ENCODE measurements at regions not wholly inside any gene's neighbourhood (a gene's known extent, or its start where the extent isn't known, plus 50 kb on each side); places are given as distances from the start of the nearest gene placed in this dataset.

DNA sequence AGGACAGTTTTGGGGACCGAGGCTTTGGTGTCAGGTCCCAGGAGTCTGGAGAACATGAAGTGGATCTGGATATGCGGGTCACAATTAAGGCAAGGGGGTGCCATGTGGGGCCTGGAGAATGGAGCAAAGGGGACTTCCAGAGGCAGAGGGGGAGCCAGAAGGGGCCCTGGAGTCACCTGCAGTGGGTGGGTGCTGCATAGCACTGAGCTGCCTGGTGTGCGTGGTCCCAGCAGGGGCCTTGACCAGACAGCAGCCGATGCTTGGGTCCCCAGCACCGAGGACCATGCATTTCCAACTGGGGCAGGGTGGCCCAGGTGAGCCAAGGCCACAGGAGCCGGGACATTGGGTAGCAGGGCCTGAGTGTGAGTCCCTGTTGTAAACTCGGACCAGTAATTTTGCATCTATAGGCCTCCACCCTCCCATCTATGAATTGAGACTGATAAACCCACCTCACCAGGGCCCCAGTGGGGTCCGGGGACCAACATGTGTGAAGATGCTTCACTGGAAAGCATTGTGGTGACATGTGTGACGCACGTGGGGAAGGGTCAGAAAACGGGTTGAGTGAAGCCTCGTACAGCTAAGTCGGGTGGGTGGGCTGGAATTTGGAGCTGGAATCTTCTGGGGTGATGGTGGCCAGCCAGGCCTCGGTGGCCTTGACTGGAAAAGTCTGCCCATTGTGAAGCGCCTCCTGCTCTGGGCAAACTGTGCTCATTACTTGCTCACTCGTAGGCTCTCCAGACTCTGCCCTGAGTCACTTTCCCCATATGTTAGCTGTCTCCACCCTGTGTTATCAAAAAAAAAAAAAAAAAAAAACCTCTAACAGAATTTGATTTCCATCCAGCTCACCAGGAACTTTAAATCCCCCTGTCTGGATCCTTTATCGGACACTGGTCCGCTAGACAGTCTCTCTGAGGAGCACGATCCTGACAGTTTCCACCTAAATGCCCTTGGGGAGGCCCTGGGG is 90.5 kb upstream of the ZNF469 start:
- DNase-seq (ENCODE audit: insufficient read length, low spot score) (no peak), FAIRE-seq (no peak)
- TF ChIP-seq POU2F2 (IDR thresholded peaks at IDR 0.05; ENCODE audit: low read depth, low read length) (no peak), POLR2A (IDR thresholded peaks at IDR 0.05; ENCODE audit: low read depth, low read length) (no peak), PAX5 (IDR thresholded peaks at IDR 0.05; ENCODE audit: insufficient read depth, low read length, severe bottlenecking) (no peak), POLR2AphosphoS5 (IDR thresholded peaks at IDR 0.05; ENCODE audit: low read depth, low read length) (no peak), SPI1 (IDR thresholded peaks at IDR 0.05; ENCODE audit: low read depth, low read length) (no peak), TAF1 (IDR thresholded peaks at IDR 0.05; ENCODE audit: low read depth, low read length) (no peak)

- DNase-seq (ENCODE audit: insufficient read length, low spot score) (no peak), FAIRE-seq (no peak)
- TF ChIP-seq POLR2AphosphoS5 (IDR thresholded peaks at IDR 0.05; ENCODE audit: low read depth, low read length), result no peak
- no peak for TF ChIP-seq POU2F2 (IDR thresholded peaks at IDR 0.05; ENCODE audit: low read depth, low read length)
- TF ChIP-seq SPI1 (IDR thresholded peaks at IDR 0.05; ENCODE audit: low read depth, low read length), result no peak
- TF ChIP-seq POLR2A (IDR thresholded peaks at IDR 0.05; ENCODE audit: low read depth, low read length), result no peak
- no peak for TF ChIP-seq PAX5 (IDR thresholded peaks at IDR 0.05; ENCODE audit: insufficient read depth, low read length, severe bottlenecking)
- no peak for TF ChIP-seq TAF1 (IDR thresholded peaks at IDR 0.05; ENCODE audit: low read depth, low read length)
These were observed 89.7 kb upstream of the ZNF469 start for GRCh38 chr16:88293097-88293496.

GRCh38 chr16:88295671-88296436 is 86.9 kb upstream of the ZNF469 start:
- no peak for TF ChIP-seq TAF1 (IDR thresholded peaks at IDR 0.05; ENCODE audit: low read depth, low read length)
- TF ChIP-seq SPI1 (IDR thresholded peaks at IDR 0.05; ENCODE audit: low read depth, low read length), result no peak
- no peak for TF ChIP-seq POLR2A (IDR thresholded peaks at IDR 0.05; ENCODE audit: low read depth, low read length)
- no peak for TF ChIP-seq POU2F2 (IDR thresholded peaks at IDR 0.05; ENCODE audit: low read depth, low read length)
- no peak for TF ChIP-seq PAX5 (IDR thresholded peaks at IDR 0.05; ENCODE audit: insufficient read depth, low read length, severe bottlenecking)
- no peak for TF ChIP-seq POLR2AphosphoS5 (IDR thresholded peaks at IDR 0.05; ENCODE audit: low read depth, low read length)
- FAIRE-seq (no peak), DNase-seq (ENCODE audit: insufficient read length, low spot score) (no peak)

GRCh38 chr16:88296437-88297177 is 86.2 kb upstream of the ZNF469 start:
- FAIRE-seq, result no peak
- DNase-seq (ENCODE audit: insufficient read length, low spot score), result no peak
- TF ChIP-seq SPI1 (IDR thresholded peaks at IDR 0.05; ENCODE audit: low read depth, low read length) (no peak), POU2F2 (IDR thresholded peaks at IDR 0.05; ENCODE audit: low read depth, low read length) (no peak), POLR2A (IDR thresholded peaks at IDR 0.05; ENCODE audit: low read depth, low read length) (no peak), POLR2AphosphoS5 (IDR thresholded peaks at IDR 0.05; ENCODE audit: low read depth, low read length) (no peak), TAF1 (IDR thresholded peaks at IDR 0.05; ENCODE audit: low read depth, low read length) (no peak), PAX5 (IDR thresholded peaks at IDR 0.05; ENCODE audit: insufficient read depth, low read length, severe bottlenecking) (no peak)

GRCh38 chr16:88297178-88297720 is 85.5 kb upstream of the ZNF469 start:
- FAIRE-seq, result no peak
- TF ChIP-seq POLR2A (IDR thresholded peaks at IDR 0.05; ENCODE audit: low read depth, low read length), result no peak
- no peak for TF ChIP-seq TAF1 (IDR thresholded peaks at IDR 0.05; ENCODE audit: low read depth, low read length)
- no peak for TF ChIP-seq POLR2AphosphoS5 (IDR thresholded peaks at IDR 0.05; ENCODE audit: low read depth, low read length)
- no peak for TF ChIP-seq PAX5 (IDR thresholded peaks at IDR 0.05; ENCODE audit: insufficient read depth, low read length, severe bottlenecking)
- TF ChIP-seq SPI1 (IDR thresholded peaks at IDR 0.05; ENCODE audit: low read depth, low read length), result no peak
- TF ChIP-seq POU2F2 (IDR thresholded peaks at IDR 0.05; ENCODE audit: low read depth, low read length), result no peak
- no peak for DNase-seq (ENCODE audit: insufficient read length, low spot score)

- FAIRE-seq (no peak), DNase-seq (ENCODE audit: insufficient read length, low spot score) (no peak)
- TF ChIP-seq SPI1 (IDR thresholded peaks at IDR 0.05; ENCODE audit: low read depth, low read length), result no peak
- TF ChIP-seq POLR2A (IDR thresholded peaks at IDR 0.05; ENCODE audit: low read depth, low read length), result no peak
- TF ChIP-seq POLR2AphosphoS5 (IDR thresholded peaks at IDR 0.05; ENCODE audit: low read depth, low read length), result no peak
- no peak for TF ChIP-seq POU2F2 (IDR thresholded peaks at IDR 0.05; ENCODE audit: low read depth, low read length)
- no peak for TF ChIP-seq TAF1 (IDR thresholded peaks at IDR 0.05; ENCODE audit: low read depth, low read length)
- no peak for TF ChIP-seq PAX5 (IDR thresholded peaks at IDR 0.05; ENCODE audit: insufficient read depth, low read length, severe bottlenecking)
These were observed 84.5 kb upstream of the ZNF469 start for GRCh38 chr16:88298181-88298832.

GRCh38 chr16:88298833-88299745 is 83.7 kb upstream of the ZNF469 start:
- TF ChIP-seq PAX5 (IDR thresholded peaks at IDR 0.05; ENCODE audit: insufficient read depth, low read length, severe bottlenecking), result no peak
- no peak for DNase-seq (ENCODE audit: insufficient read length, low spot score)
- FAIRE-seq, result no peak
